Central memory CD8-positive, alpha-beta T cell (primary cell): ENCODE measurements at regions not wholly inside any gene's neighbourhood (a gene's known extent, or its start where the extent isn't known, plus 50 kb on each side); places are given as distances from the start of the nearest gene placed in this dataset.

ENCODE experiments used
- ATAC-seq: fragments of 150-1000 bp; cut with Tn5 transposase; replicated peaks from 2 replicates; pipeline ENCODE4 v1.10.0; 2022; ENCODE audit warnings: mild to moderate bottlenecking, moderate FRiP score, moderate number of reproducible peaks; ENCODE audit not compliant: poor library complexity, severe bottlenecking; ENCODE audit errors: extremely low read depth
- DNase-seq, 2 donors: peaks; one replicate each; pipeline ENCODE4 v3.0.0; 2021; ENCODE audit warnings: low spot score in 2 of 2
- H3K27ac Mint-ChIP-seq: one replicate; pipeline ENCODE4 v1.8.0; 2022; ENCODE audit warnings: low read depth, mild to moderate bottlenecking, moderate library complexity, mixed read lengths
- H3K27me3 Mint-ChIP-seq: one replicate; pipeline ENCODE4 v1.8.0; 2022; ENCODE audit warnings: mixed read lengths
- H3K36me3 Mint-ChIP-seq: one replicate; pipeline ENCODE4 v1.8.0; 2022; ENCODE audit warnings: mild to moderate bottlenecking, moderate library complexity, mixed read lengths; ENCODE audit not compliant: insufficient read depth
- H3K4me1 Mint-ChIP-seq: one replicate; pipeline ENCODE4 v1.8.0; 2022; ENCODE audit warnings: mixed read lengths
- H3K4me3 Mint-ChIP-seq: one replicate; pipeline ENCODE4 v1.8.0; 2022; ENCODE audit warnings: mild to moderate bottlenecking, moderate library complexity, mixed read lengths
- H3K9me3 Mint-ChIP-seq: one replicate; pipeline ENCODE4 v1.8.0; 2022; ENCODE audit warnings: mixed read lengths

DNA sequence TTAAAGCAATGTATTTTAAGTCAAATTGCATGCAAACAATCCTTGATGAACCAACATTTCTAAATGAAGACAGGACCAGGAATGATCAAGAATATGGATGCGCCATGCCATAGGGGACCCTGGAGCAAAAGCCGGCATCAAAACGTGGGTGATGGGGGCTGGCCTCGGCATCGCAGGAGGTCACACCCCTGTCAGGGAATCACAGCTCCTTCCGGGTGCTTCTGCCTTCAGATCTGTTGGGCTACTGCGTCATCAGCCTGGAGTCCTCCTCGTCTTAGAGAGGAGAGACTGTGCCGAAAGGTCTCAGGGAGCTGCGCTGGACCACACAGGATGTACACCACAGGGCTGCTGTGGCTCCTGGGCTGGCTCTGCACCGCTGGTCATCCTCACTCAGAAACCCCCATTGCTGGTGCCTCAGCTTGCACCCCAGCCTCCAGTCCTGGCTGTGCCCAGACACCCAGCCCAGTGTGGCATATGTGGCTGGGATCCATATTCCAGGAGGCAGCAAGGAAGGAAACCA lies 152.9 kb upstream of the PPP1R26 start:
- ATAC-seq (no peak), DNase-seq (no peak)
- Mint-ChIP-seq H3K27me3 (peaks cover 15% of the 10 kb centered on the region), H3K27ac (no peak overlapping the region), H3K9me3 (no peaks in the 10 kb centered on the region), H3K36me3 (no peaks in the 10 kb centered on the region), H3K4me3 (no peak overlapping the region), H3K4me1 (no peaks in the 10 kb centered on the region)

DNA sequence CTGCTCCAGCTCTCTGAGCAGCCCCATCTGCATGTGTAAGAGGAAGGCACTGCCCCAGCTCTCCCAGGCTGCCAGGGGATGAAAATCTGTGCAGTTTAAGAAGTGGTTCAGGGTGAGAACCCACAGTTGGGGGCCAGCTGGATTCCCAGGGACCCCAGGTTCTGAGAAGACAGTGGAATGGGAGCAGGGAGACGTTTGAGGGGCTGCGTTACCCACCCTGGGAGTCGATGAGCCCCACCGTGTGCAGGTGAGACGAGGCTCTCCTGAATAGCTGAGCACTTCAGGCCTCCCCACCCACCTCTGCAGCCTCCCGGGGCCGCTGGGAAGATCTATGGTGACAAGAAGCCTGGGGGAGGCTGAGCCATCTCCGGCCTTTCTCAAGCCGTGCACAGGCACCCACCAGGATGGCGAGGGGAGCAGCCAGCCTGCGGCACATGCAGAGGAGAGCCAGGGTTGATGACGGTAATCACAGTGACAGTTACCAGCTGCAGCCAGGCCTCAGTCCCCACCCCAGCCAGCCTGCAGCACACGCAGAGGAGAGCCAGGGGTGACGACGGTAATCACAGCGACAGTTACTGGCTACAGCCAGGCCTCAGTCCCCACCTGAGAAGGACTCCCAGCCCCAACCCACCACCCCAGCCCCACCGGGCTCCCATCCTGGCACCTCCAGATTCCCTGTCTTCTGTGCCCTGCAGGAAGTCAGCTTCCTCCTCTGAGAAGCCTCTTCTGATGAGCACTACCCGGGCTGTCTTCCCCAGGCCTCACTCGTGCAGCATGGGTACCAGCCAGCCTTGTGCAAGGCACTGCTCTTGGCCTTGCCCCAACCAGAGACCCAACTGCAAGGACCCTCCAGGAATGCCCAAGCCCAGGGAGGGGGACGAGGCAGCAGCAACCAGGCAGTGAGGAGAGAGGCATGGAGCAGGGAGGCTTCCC lies 150.8 kb upstream of the PPP1R26 start:
- no peak overlapping the region for H3K27ac Mint-ChIP-seq
- no peak for ATAC-seq

DNA sequence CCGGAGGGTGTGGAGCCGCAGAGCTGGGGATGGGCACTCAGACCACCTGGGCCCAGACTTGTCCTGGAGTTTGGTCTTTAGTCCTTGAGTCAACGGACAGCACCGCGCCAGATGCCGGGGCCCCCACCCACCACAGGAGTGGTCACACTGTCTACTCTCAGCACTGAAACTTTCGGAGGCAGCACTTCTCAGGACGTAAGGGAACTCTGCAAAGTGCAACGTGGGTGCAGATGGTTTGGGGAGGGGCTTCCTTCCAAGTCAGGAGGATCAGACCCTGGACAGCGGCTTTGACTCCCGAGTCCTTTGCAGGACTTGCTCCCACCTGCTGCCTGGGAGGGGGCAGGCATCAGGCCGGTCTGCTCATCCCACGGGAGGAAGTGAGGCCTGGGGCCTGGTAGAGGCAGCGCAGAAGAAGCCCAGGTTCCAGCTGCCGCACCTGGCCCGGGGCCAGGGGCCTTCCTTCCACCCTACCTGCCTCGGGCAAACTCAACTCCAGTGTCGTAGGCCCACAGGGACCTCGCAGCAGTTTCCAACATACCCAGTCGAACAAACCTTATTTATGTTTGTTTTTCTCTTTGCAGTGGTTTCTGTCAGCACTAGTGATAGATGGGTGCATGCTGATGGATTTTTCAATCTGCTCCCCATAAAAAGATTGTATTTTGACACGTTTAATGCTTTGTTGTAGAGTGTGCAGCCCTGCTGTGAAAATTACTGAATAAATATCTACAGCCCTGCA lies 149.8 kb upstream of the PPP1R26 start:
- Mint-ChIP-seq H3K9me3 (no peaks in the 10 kb centered on the region), H3K36me3 (no peaks in the 10 kb centered on the region), H3K27me3 (peaks cover 15% of the 10 kb centered on the region), H3K4me3 (no peak overlapping the region), H3K4me1 (no peaks in the 10 kb centered on the region), H3K27ac (no peak overlapping the region)
- ATAC-seq (no peak), DNase-seq (no peak)

More for the DNA sequence above, 150.8 kb upstream of the PPP1R26 start:
- H3K4me3 Mint-ChIP-seq, result no peak overlapping the region
- H3K4me1 Mint-ChIP-seq, result no peaks in the 10 kb centered on the region
- H3K9me3 Mint-ChIP-seq, result no peaks in the 10 kb centered on the region
- DNase-seq, result no peak
- H3K27me3 Mint-ChIP-seq, result peaks cover 15% of the 10 kb centered on the region
- H3K36me3 Mint-ChIP-seq, result no peaks in the 10 kb centered on the region

DNA sequence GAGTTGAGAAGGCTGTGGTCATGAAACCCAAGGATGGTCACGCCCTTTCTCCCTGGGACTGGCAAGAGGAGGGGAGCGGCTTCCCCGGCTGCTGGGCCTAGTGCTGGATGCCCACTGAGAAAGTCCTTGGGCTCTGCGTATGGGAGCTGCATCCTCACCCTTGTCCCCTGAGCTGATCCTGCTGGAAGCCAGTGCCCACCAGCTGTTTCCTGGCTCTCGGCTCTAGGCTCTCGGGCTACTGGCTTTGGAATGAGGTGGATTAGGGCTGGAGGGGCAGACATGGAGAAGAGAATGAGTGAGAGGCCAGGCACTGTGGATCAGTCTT lies 149.3 kb upstream of the PPP1R26 start:
- DNase-seq (no peak), ATAC-seq (no peak)
- Mint-ChIP-seq H3K4me3 (no peak overlapping the region), H3K27ac (no peak overlapping the region), H3K9me3 (no peaks in the 10 kb centered on the region), H3K27me3 (peaks cover 15% of the 10 kb centered on the region), H3K4me1 (no peaks in the 10 kb centered on the region), H3K36me3 (no peaks in the 10 kb centered on the region)

DNA sequence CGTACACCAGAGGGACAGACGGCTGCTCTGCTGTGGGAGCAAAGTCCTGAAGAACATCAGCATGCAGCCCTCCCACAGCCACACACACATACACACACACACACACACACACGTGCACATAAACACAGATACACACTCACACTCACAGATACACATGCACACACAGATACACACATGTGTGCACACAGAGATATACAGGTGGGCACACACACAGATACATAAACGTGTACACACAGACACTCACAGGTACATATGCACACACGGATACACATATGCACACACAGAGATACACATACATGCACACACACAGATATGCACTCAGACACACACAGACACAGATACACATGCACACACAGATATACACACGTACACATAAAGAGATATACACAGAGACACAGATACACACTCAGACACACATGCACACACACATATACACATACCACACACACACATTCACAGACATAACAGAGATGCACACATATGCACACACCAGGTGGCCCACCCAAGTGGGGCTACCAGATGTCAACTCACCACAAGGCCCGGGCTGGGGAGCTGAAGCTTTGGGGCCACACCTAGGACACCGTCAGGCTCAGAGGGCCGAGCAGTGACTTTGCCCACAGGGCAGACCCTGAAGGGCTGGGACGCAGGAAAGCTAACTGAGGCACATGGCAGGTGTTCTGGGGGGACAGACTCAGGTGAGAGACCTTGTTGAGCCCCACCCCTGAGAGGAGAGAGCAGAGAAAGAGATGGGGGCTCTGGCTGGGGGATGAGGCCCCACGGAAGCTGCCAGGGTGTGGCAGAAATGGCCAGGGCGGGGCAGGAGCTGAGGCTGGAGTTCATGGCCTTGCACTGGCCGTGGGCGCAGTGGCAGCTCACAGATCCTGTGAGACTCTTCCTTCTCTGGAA lies 148.6 kb upstream of the PPP1R26 start:
- H3K27me3 Mint-ChIP-seq, result peaks cover 15% of the 10 kb centered on the region
- no peaks in the 10 kb centered on the region for H3K36me3 Mint-ChIP-seq
- H3K27ac Mint-ChIP-seq, result no peak overlapping the region
- ATAC-seq, result no peak
- H3K9me3 Mint-ChIP-seq, result no peaks in the 10 kb centered on the region
- H3K4me1 Mint-ChIP-seq, result no peaks in the 10 kb centered on the region
- H3K4me3 Mint-ChIP-seq, result no peak overlapping the region
- DNase-seq, result no peak

DNA sequence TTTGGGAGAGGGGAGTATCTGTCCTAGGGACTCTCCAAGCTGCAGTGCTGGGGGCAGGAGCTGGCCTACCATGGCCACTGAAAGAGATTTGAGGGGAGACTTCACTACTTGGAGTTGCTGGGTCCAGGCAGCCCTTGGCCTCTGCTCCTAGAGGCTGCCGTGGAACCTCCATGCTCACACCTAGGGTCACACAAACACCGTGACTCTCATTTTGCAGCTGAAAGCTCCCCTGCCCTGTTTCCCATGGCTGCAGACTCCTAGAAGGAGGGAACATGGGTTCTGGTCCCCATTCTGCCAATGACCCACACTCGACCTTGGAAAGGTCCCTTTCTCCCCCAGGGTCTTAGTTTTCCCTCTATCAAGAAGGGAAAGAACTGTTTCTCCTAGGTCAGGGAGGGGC lies 147.1 kb upstream of the PPP1R26 start:
- no peaks in the 10 kb centered on the region for H3K36me3 Mint-ChIP-seq
- no peaks in the 10 kb centered on the region for H3K9me3 Mint-ChIP-seq
- no peak for ATAC-seq

DNA sequence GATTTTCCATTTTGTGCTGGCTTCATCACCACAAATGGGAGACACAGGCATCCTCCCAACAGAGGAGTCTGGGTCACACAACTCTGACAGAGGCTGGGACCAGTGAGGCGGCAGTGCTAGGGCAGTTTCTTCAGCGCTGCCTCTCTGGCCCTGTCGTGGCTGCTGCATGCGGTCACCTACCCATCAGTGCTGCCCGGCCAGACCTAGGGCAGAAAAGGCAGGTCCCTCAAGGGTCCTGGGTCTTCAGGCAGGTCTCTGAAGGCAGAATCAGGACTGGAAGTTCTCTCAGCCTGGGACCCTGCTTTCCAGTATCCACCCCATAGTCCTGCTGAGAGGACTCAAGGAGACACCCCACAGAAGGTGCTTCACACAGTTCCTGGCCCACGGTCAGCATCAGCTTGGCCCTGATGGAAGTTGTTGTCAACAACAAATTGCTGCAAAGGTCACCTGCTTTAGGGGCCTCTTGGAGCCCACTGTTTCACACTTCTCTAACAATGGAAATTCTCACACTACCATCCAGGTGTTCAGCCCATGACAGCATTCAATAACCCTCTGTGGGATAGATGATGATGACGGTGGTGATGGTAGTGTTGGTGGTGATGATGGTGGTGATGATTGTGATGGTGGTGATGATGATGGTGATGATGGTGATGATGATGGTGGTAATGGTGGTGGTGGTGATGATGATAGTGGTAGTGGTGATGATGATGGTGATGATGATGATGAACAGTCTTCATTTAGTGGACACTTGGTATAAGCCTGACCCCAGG lies 146.4 kb upstream of the PPP1R26 start:
- Mint-ChIP-seq H3K27ac (no peak overlapping the region), H3K9me3 (no peaks in the 10 kb centered on the region), H3K4me1 (no peaks in the 10 kb centered on the region), H3K27me3 (peaks cover 4% of the 10 kb centered on the region), H3K36me3 (no peaks in the 10 kb centered on the region), H3K4me3 (no peak overlapping the region)
- DNase-seq (no peak), ATAC-seq (no peak)

More for the DNA sequence above, 147.1 kb upstream of the PPP1R26 start:
- H3K4me1 Mint-ChIP-seq, result no peaks in the 10 kb centered on the region
- no peak for DNase-seq
- H3K27me3 Mint-ChIP-seq, result peaks cover 11% of the 10 kb centered on the region
- no peak overlapping the region for H3K4me3 Mint-ChIP-seq
- no peak overlapping the region for H3K27ac Mint-ChIP-seq

DNA sequence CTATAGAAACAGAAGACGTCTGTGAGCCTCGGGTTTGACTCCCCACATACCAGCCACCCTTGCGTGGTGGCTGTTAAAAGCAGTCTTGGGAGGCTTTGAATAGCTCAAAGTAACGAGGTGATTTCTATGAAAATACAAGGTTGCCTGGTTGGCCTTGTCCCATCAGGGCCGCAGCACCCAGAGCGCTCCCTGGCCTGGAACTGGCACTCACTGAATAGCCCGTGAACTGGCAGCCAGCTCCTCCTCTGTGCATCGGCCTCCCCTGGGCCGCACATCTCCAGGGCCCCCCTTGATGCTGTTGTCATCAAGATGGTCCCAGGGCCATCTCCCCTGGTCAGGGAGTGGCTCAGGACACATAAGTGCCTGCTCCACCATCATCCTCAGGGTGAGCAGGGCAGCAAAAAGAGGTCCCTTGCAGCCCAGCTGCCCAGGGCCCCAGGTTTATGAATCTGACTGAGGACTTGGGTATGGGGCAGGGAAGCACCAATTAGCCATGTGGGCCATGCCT lies 144.6 kb upstream of the PPP1R26 start:
- no peaks in the 10 kb centered on the region for H3K4me1 Mint-ChIP-seq
- H3K27me3 Mint-ChIP-seq, result no peaks in the 10 kb centered on the region
- no peak overlapping the region for H3K4me3 Mint-ChIP-seq
- H3K36me3 Mint-ChIP-seq, result no peaks in the 10 kb centered on the region
- DNase-seq (no peak), ATAC-seq (no peak)
- no peaks in the 10 kb centered on the region for H3K9me3 Mint-ChIP-seq
- H3K27ac Mint-ChIP-seq, result no peak overlapping the region

DNA sequence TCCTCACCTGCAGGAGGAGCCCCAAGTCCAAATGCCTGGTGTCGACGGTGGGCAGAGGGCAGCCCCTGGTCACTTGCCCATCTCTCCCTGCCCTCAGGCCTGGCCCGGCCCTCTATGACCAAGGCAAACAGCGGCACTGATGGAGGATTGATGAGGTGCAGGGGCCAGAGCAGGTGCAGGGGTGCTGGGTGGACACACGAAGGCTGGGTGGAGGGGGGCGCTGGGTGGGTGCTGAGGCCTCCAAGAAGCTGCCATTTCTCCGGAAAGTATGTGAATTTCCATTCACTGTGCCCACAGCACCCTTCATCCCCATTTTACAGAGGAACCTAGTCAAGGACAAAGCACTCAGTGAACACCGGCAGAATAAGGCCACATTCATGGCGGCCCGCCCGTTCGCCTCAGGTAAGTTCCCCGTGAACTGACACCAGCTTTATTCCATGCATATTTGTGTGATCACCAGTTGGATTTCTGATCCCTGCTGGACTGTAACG lies 143.8 kb upstream of the PPP1R26 start:
- no peak overlapping the region for H3K4me3 Mint-ChIP-seq
- no peaks in the 10 kb centered on the region for H3K36me3 Mint-ChIP-seq
- H3K27me3 Mint-ChIP-seq, result no peaks in the 10 kb centered on the region
- H3K9me3 Mint-ChIP-seq, result no peaks in the 10 kb centered on the region
- no peak overlapping the region for H3K27ac Mint-ChIP-seq
- DNase-seq (no peak), ATAC-seq (no peak)
- no peaks in the 10 kb centered on the region for H3K4me1 Mint-ChIP-seq

DNA sequence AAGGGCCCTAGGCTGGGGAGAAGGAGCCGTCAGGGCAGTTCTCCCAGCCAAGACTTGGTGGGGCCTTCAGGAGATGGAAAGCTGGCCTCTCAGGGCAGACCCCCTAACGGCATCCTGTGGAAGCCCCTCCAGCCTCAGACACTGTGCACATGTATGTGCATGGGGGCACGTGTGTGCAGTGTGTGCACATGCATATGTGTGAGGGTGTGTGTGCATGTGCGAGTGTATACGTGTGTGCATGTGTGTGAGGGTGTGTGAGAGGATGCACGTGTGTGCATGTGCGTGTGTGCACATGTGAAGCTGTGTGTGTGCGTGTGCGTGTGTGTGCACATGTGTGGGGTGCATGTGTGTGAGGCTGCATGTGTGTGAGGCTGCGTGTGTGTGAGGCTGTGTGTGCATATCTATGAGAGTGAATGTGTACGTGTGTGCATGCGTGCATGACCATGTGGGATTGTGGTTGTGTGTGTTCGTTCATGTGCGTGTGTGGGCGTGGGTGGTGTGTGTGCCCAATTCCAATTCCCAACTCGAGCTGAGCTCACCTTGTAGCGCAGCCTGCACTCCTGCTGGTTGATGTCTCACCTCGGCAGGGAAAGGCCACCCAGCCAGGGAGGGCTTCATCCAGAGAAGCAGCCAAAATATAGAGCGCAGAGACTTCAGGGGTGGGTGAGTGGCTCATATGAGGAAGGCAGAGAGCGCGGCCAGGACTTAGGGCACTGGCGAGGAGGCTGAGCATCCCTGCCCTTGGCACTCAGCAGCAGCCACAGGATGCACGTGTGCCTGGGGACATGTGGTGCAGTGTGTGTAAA lies 142.7 kb upstream of the PPP1R26 start:
- Mint-ChIP-seq H3K27ac (no peak overlapping the region), H3K4me1 (no peaks in the 10 kb centered on the region), H3K27me3 (no peaks in the 10 kb centered on the region), H3K9me3 (no peaks in the 10 kb centered on the region), H3K36me3 (no peaks in the 10 kb centered on the region), H3K4me3 (no peak overlapping the region)
- DNase-seq (no peak), ATAC-seq (no peak)

DNA sequence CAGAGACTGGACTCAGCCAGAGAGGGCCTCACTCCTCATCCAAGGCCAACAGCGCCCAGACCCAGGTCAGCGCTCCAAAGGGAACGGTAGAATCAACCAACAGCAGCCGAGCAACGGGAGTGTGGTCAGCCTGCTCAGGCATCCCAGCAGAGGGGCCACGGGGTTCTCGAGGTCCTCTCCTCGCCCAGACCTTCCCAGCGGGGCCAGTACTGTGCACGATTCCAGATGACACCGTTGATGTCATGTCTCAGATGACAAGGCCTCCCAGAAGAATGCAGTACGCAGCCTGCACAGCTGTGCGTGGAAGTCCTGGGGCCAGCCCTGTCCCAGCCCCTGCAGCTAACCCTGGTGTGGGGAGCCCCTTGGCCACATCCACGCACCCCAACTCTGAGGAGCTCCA lies 141.0 kb upstream of the PPP1R26 start:
- H3K36me3 Mint-ChIP-seq, result no peaks in the 10 kb centered on the region
- no peak for ATAC-seq
- H3K9me3 Mint-ChIP-seq, result no peaks in the 10 kb centered on the region
- DNase-seq, result no peak
- no peak overlapping the region for H3K4me3 Mint-ChIP-seq
- no peaks in the 10 kb centered on the region for H3K4me1 Mint-ChIP-seq
- no peak overlapping the region for H3K27ac Mint-ChIP-seq
- H3K27me3 Mint-ChIP-seq, result no peaks in the 10 kb centered on the region
